ENCODE measurements at regions not wholly inside any gene's neighbourhood (a gene's known extent, or its start where the extent isn't known, plus 50 kb on each side); places are given as distances from the start of the nearest gene placed in this dataset.
"Not testable (repeated sequence)": the region's sequence is repeated elsewhere in the genome, so short reads cannot be mapped to it uniquely, and the experiment has no call there.

DNA sequence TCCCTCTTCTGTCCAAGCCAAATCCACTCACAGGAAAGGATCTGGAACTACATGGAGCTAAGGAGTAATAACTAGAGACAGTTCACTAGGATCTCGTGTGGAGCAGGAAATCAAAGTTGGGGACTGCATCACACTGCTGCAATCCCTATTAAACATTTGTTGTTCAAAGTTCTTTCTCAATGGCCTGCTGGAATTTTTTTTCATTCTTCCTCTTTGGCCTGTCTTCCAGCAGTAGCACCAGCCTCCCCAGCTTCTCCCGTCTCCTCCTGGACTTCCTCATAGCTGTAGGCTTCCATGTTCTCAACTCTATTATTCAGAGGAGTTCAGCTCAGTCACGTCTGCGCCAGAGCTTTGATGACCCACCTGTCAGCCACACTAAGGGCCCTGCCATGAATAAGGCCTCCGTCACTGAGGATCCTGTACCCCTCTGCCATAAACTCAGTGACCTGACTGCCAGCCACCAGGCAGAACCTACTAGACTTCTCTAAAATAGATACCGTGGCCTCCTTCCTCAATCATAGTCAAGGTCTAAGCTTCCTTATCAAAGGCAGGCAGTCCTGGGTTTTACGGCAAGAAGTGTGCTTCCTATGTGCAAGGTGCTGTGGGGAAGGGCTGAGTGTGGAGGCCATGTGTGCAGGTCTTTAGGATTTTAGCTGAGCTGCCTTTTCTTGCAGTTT is 60.9 kb upstream of the PLGLB2 start:
- DNase-seq (ENCODE audit: low read depth, low spot score); H3K27ac ChIP-seq (ENCODE audit: low read length); H3K36me3 ChIP-seq (ENCODE audit: control insufficient read depth, insufficient read depth, low read length); H3K9me3 ChIP-seq (ENCODE audit: control insufficient read depth, insufficient read depth, low read length); H3K4me3 ChIP-seq (ENCODE audit: low read length); H3K4me1 ChIP-seq (ENCODE audit: control insufficient read depth, insufficient read depth, low read length); H3K27me3 ChIP-seq (ENCODE audit: control insufficient read depth, insufficient read depth, low read length): not testable (repeated sequence)
- WGBS (ENCODE audit: insufficient coverage, insufficient read length) = no CpG with 5 or more reads among the region's 7 CpGs

DNA sequence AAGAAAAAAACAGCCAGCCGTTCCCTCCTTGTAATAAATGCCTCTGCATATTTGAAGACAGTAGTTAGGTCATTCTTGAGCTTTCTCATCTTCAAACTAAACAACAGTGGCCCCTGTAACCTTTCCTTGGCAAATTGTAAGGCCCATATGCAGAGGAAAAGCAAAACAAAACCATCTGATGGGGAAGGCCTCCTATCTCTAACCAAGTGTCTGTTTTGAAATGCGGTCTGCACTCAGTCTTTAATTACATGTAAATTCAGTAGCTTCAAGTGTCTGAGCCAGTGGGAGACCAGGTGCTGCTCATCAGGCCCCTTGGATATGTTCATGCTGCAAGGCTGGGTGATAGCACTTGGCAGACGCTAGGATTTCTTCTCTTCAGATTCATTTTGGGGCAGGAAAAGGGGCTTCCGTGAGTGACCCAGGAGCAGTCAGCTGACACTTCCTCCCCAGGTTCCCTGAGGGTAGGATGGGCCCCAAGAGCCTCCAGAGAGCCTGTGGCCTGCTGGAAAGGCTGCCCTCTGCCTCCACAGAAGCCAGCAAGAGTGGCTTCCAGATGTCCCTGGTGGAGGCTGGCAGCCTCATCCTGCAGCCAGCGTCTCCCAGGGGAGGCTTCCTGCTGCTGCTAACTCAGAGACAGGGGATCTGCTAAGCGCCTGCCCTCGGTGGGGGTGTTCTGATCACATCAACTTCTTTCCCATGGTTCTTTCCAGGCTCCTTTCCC is 60.2 kb upstream of the PLGLB2 start:
- WGBS (ENCODE audit: insufficient coverage, insufficient read length) = no CpG with 5 or more reads among the region's 7 CpGs

DNA sequence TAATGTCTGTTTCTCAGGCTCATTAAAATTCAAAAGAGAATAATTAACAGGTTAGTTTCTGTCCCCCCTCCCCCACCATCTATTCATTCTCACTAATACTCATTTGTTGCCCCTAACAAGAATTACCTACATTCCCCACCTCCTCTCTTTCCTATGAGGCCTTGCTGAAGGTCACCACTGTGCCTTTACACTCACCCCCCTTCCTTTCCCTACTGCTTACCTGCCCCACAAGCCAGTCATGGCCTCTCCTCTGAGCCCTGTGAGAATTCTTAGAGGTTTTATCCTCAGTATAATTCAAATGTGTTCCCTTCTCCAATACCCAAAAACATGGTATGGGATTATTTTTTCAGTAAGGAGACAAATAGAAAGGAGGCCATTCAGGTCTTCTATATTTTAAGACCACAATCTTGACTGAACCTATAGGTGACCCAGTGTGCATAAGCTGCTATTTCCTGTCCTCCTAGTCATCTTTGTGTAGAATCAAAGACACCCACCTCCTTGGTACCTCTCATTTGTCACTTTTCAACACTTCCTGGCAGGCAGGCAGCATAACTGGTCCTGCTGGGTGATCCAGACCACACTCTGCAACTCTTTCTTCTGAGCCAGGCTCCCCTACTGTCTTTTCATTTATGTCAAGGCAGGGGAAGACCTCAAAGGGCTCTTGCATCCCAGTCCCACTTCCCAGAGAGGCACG is 55.8 kb upstream of the PLGLB2 start:
- DNase-seq (ENCODE audit: low read depth, low spot score); H3K4me3 ChIP-seq (ENCODE audit: low read length); H3K36me3 ChIP-seq (ENCODE audit: control insufficient read depth, insufficient read depth, low read length); H3K9me3 ChIP-seq (ENCODE audit: control insufficient read depth, insufficient read depth, low read length); H3K27me3 ChIP-seq (ENCODE audit: control insufficient read depth, insufficient read depth, low read length); H3K4me1 ChIP-seq (ENCODE audit: control insufficient read depth, insufficient read depth, low read length); H3K27ac ChIP-seq (ENCODE audit: low read length): not testable (repeated sequence)
- no CpG with 5 or more reads among the region's 1 CpG for WGBS (ENCODE audit: insufficient coverage, insufficient read length)

More for the DNA sequence above, 60.2 kb upstream of the PLGLB2 start:
- not testable (repeated sequence) for H3K4me3 ChIP-seq (ENCODE audit: low read length); H3K36me3 ChIP-seq (ENCODE audit: control insufficient read depth, insufficient read depth, low read length); H3K27ac ChIP-seq (ENCODE audit: low read length); H3K27me3 ChIP-seq (ENCODE audit: control insufficient read depth, insufficient read depth, low read length); H3K4me1 ChIP-seq (ENCODE audit: control insufficient read depth, insufficient read depth, low read length); DNase-seq (ENCODE audit: low read depth, low spot score); H3K9me3 ChIP-seq (ENCODE audit: control insufficient read depth, insufficient read depth, low read length)

DNA sequence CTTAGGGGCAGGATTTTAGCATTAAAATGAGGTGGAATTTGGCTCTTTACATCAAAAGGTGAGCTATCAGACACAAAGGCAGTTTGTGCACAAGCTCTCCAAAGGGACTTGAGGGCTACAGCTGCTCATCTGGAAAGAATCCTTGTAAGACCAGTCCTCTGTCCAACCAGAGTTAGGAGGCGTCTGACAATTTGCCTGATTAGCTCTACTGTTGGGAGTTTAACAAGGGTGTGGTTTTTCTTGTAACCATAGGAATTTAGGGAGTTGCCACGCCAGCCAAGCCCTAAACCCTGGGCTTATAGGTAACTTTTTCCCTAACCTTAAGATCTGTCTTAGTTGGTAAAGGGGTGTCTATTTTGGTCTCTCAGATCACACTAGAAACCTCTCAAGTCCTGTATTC is 55.0 kb upstream of the PLGLB2 start:
- WGBS (ENCODE audit: insufficient coverage, insufficient read length) = no CpG with 5 or more reads among the region's 2 CpGs
- not testable (repeated sequence) for DNase-seq (ENCODE audit: low read depth, low spot score); H3K9me3 ChIP-seq (ENCODE audit: control insufficient read depth, insufficient read depth, low read length); H3K4me1 ChIP-seq (ENCODE audit: control insufficient read depth, insufficient read depth, low read length); H3K4me3 ChIP-seq (ENCODE audit: low read length); H3K27me3 ChIP-seq (ENCODE audit: control insufficient read depth, insufficient read depth, low read length); H3K27ac ChIP-seq (ENCODE audit: low read length); H3K36me3 ChIP-seq (ENCODE audit: control insufficient read depth, insufficient read depth, low read length)

DNA sequence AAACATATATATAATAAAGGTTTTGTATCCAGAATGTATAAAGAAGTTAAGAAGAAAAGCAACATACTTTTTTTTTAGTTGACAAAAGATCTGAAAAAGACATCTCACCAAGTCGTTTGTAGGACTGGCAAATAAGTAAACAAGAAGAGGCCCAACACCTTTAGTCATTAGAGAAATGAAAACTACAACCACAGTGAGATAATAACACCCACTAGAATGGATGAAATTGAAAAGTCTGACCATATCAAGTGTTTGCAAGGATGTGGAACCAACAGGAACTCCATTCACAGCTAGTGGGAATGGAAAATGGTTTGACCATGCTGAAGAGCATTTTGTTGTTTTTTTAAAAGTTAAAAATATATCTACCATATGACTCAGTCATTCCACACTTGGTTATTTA is 54.0 kb upstream of the PLGLB2 start:
- WGBS (ENCODE audit: insufficient coverage, insufficient read length) = no CpG with 5 or more reads among the region's 1 CpG
- not testable (repeated sequence) for H3K36me3 ChIP-seq (ENCODE audit: control insufficient read depth, insufficient read depth, low read length); H3K27ac ChIP-seq (ENCODE audit: low read length); H3K4me3 ChIP-seq (ENCODE audit: low read length); H3K27me3 ChIP-seq (ENCODE audit: control insufficient read depth, insufficient read depth, low read length); H3K4me1 ChIP-seq (ENCODE audit: control insufficient read depth, insufficient read depth, low read length); DNase-seq (ENCODE audit: low read depth, low spot score); H3K9me3 ChIP-seq (ENCODE audit: control insufficient read depth, insufficient read depth, low read length)

DNA sequence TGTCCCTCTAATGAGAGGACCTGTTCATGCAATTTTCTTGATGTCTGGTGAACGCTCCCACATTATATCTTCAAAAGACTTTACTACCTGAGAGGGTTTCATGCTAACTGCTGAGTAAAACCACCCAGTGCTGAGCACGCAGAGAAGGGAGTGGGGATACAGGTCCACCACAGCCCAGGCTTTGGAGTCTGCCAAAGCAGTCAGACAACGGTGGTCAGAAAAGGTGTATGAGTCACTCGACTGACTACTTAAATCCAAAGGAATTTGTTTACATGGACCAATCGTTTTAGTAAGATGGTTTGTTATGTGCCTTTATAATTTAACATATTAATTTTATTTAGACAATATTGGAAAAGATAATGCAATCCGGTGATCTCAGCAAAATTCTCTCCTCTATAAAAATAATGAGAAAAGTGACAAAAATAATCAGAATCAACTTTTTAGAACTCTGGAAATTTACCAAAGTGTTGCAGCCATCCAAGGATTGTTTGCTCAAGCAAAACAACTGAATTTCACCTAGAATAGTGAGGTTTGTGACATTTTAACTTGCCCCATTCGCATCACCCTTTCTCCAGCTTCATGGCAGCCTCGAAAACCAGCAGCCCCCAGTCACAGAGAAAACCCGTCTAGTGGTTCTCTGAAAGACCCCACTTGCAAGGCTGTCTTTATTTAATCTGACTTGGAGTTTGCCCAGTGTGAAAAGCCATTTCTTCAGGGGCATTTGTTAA is 52.1 kb upstream of the PLGLB2 start:
- H3K27ac ChIP-seq (ENCODE audit: low read length); DNase-seq (ENCODE audit: low read depth, low spot score); H3K4me3 ChIP-seq (ENCODE audit: low read length); H3K9me3 ChIP-seq (ENCODE audit: control insufficient read depth, insufficient read depth, low read length); H3K36me3 ChIP-seq (ENCODE audit: control insufficient read depth, insufficient read depth, low read length); H3K27me3 ChIP-seq (ENCODE audit: control insufficient read depth, insufficient read depth, low read length); H3K4me1 ChIP-seq (ENCODE audit: control insufficient read depth, insufficient read depth, low read length): not testable (repeated sequence)
- no CpG with 5 or more reads among the region's 9 CpGs for WGBS (ENCODE audit: insufficient coverage, insufficient read length)

Data from iPS DF 6.9 (cell line).